GM23248 (cell line): ENCODE measurements at regions not wholly inside any gene's neighbourhood (a gene's known extent, or its start where the extent isn't known, plus 50 kb on each side); places are given as distances from the start of the nearest gene placed in this dataset.

Source experiments
- EZH2 ChIP-seq: fragments of 200-600 bp; sonication (generic); IDR thresholded peaks from 2 replicates; pipeline ENCODE4 v1.6.1; 2018; ENCODE audit warnings: antibody characterized with exemption, mild to moderate bottlenecking; ENCODE audit not compliant: insufficient read depth, poor library complexity, severe bottlenecking
- EZH2phosphoT487 ChIP-seq: fragments of 200-600 bp; sonication (generic); IDR thresholded peaks from 2 replicates; pipeline ENCODE4 v1.6.1; 2018; ENCODE audit warnings: antibody characterized with exemption, moderate library complexity, mild to moderate bottlenecking, low read depth; ENCODE audit not compliant: insufficient read depth

- TF ChIP-seq EZH2 (no peak), EZH2phosphoT487 (no peak)
Observed at GRCh38 chr11:79672786-79673185, 232.0 kb upstream of the TENM4 start.
